IMR-90 (cell line): ENCODE measurements at regions not wholly inside any gene's neighbourhood (a gene's known extent, or its start where the extent isn't known, plus 50 kb on each side); places are given as distances from the start of the nearest gene placed in this dataset.

Experiments
- ATAC-seq: fragments of 200-7000 bp; cut with Tn5 transposase; 2 replicates; pipeline ENCODE4 v1.9.1; 2020; ENCODE audit warnings: low read depth, mild to moderate bottlenecking, moderate library complexity
- BruUV-seq: library from RNA; stranded (reverse); fragments of 400-500 nt; replicated peaks from 2 replicates; lab custom pipeline; 2021; lab: Mats Ljungman, UMichigan
- CTCF ChIA-PET: fragments of 300-600 bp; formaldehyde crosslinking; extraction: SDS; loops from one replicate; lab custom pipeline; 2021; ENCODE audit warnings: antibody characterized with exemption; lab: Yijun Ruan, JAX
- POLR2A ChIA-PET: fragments of 300-600 bp; sonication (Branson Sonifier 250); formaldehyde crosslinking; loops from one replicate; lab custom pipeline; 2022; ENCODE audit warnings: antibody characterized with exemption; ENCODE audit not compliant: unreplicated experiment; lab: Charles Lee
- DNase-seq: peaks from one replicate; pipeline ENCODE4 v3.0.0; 2013
- H2AFZ ChIP-seq: replicated peaks from 2 replicates; pipeline ENCODE3; 2013; ENCODE audit warnings: low read length, mild to moderate bottlenecking; ENCODE audit not compliant: poor library complexity
- H2AK5ac ChIP-seq: 2 replicates; pipeline ENCODE4 v1.6.1; 2013; ENCODE audit warnings: low read depth, low read length, inconsistent platforms
- H2AK9ac ChIP-seq: replicated peaks from 2 replicates; pipeline ENCODE3; 2013; ENCODE audit warnings: mild to moderate bottlenecking, low read depth, low read length, moderate library complexity; ENCODE audit not compliant: poor library complexity
- H2BK120ac ChIP-seq: 2 replicates; pipeline ENCODE4 v1.6.1; 2013; ENCODE audit warnings: low read depth, low read length, inconsistent platforms
- H2BK15ac ChIP-seq: 3 replicates; pipeline ENCODE4 v1.6.1; 2013; ENCODE audit warnings: low read depth, low read length, inconsistent platforms
- H2BK20ac ChIP-seq: 2 replicates; pipeline ENCODE4 v1.6.1; 2013; ENCODE audit warnings: low read depth, mild to moderate bottlenecking, inconsistent platforms, low read length, moderate library complexity
- H2BK5ac ChIP-seq: 2 replicates; pipeline ENCODE4 v1.6.1; 2013; ENCODE audit warnings: mild to moderate bottlenecking, low read depth, low read length, inconsistent platforms; ENCODE audit not compliant: poor library complexity, severe bottlenecking
- H3K14ac ChIP-seq: replicated peaks from 2 replicates; pipeline ENCODE4 v1.6.1; 2013; ENCODE audit warnings: low read depth, low read length, inconsistent platforms
- H3K18ac ChIP-seq: 2 replicates; pipeline ENCODE4 v1.6.1; 2013; ENCODE audit warnings: low read depth, low read length, control low read depth
- H3K23ac ChIP-seq: 2 replicates; pipeline ENCODE4 v1.6.1; 2013; ENCODE audit warnings: low read depth, low read length, inconsistent platforms
- H3K27ac ChIP-seq: 2 replicates; pipeline ENCODE4 v1.5.1; 2013; ENCODE audit warnings: mild to moderate bottlenecking, control low read depth, low read length; ENCODE audit not compliant: insufficient read depth
- H3K27me3 ChIP-seq: 2 replicates; pipeline ENCODE4 v1.6.1; 2013; ENCODE audit warnings: low read length; ENCODE audit not compliant: control insufficient read depth, insufficient read depth
- H3K36me3 ChIP-seq: 2 replicates; pipeline ENCODE4 v1.6.1; 2013; ENCODE audit warnings: low read length, mixed read lengths; ENCODE audit not compliant: control insufficient read depth, insufficient read depth
- H3K4ac ChIP-seq: 2 replicates; pipeline ENCODE4 v1.6.1; 2013; ENCODE audit warnings: low read depth, low read length, inconsistent platforms
- H3K4me1 ChIP-seq: 2 replicates; pipeline ENCODE4 v1.6.1; 2013; ENCODE audit warnings: low read length, mixed read lengths; ENCODE audit not compliant: control insufficient read depth, insufficient read depth
- H3K4me2 ChIP-seq: 2 replicates; pipeline ENCODE4 v1.6.1; 2013; ENCODE audit warnings: low read depth, mild to moderate bottlenecking, control low read depth, low read length, moderate library complexity
- H3K4me3 ChIP-seq: 2 replicates; pipeline ENCODE4 v1.5.1; 2013; ENCODE audit warnings: low read depth, mild to moderate bottlenecking, control low read depth, low read length, moderate library complexity; ENCODE audit not compliant: insufficient read depth
- H3K56ac ChIP-seq: 2 replicates; pipeline ENCODE4 v1.6.1; 2013; ENCODE audit warnings: low read length, inconsistent platforms; ENCODE audit not compliant: insufficient read depth; ENCODE audit errors: extremely low read depth
- H3K79me1 ChIP-seq, 2 experiments: 2 replicates each; pipeline ENCODE4 v1.6.1; 2013; ENCODE audit warnings: low read length in 2 of 2, inconsistent platforms in 1 of 2, low read depth in 1 of 2
- H3K9ac ChIP-seq: 2 replicates; pipeline ENCODE4 v1.6.1; 2013; ENCODE audit warnings: low read depth, low read length, control low read depth
- H3K9me1 ChIP-seq: 2 replicates; pipeline ENCODE4 v1.6.1; 2013; ENCODE audit warnings: low read length, inconsistent platforms; ENCODE audit not compliant: insufficient read depth
- H3K9me3 ChIP-seq: 2 replicates; pipeline ENCODE4 v1.6.1; 2013; ENCODE audit warnings: low read length; ENCODE audit not compliant: control insufficient read depth, insufficient read depth
- H4K20me1 ChIP-seq: 2 replicates; pipeline ENCODE4 v1.6.1; 2013; ENCODE audit warnings: low read length, inconsistent platforms; ENCODE audit not compliant: insufficient read depth
- H4K5ac ChIP-seq: 2 replicates; pipeline ENCODE4 v1.6.1; 2013; ENCODE audit warnings: mild to moderate bottlenecking, low read depth, low read length, control low read depth
- H4K8ac ChIP-seq, 2 experiments: 2 replicates each; pipeline ENCODE4 v1.6.1; 2013; ENCODE audit warnings: low read depth in 2 of 2, low read length in 2 of 2, control low read depth in 1 of 2, inconsistent platforms in 1 of 2
- H4K91ac ChIP-seq: 2 replicates; pipeline ENCODE4 v1.6.1; 2013; ENCODE audit warnings: low read depth, low read length, inconsistent platforms; ENCODE audit not compliant: insufficient read depth
- BHLHE40 ChIP-seq: fragments of 150-350 bp; IDR thresholded peaks from 2 replicates; pipeline ENCODE4 v1.6.1; 2016; ENCODE audit warnings: mild to moderate bottlenecking, low read depth, low read length
- CEBPB ChIP-seq: IDR thresholded peaks from 2 replicates; pipeline ENCODE4 v1.6.1; 2012; ENCODE audit warnings: low read depth, low read length, improper control_type of control experiment
- CHD1 ChIP-seq: IDR thresholded peaks from 2 replicates; pipeline ENCODE4 v1.6.1; 2012; ENCODE audit warnings: low read depth, low read length, improper control_type of control experiment
- CTCF ChIP-seq: conservative IDR thresholded peaks from 2 replicates; pipeline ENCODE4 v1.5.1; 2012; ENCODE audit warnings: mild to moderate bottlenecking, low read depth, low read length, improper control_type of control experiment
- ELK1 ChIP-seq: fragments of 150-350 bp; IDR thresholded peaks from 2 replicates; pipeline ENCODE4 v1.6.1; 2016; ENCODE audit warnings: low read depth, mild to moderate bottlenecking, low read length, moderate library complexity, borderline replicate concordance
- FOS ChIP-seq: fragments of 150-350 bp; IDR thresholded peaks from 2 replicates; pipeline ENCODE4 v1.6.1; 2016; ENCODE audit warnings: low read depth, low read length
- MAFK ChIP-seq: IDR thresholded peaks from 2 replicates; pipeline ENCODE4 v1.6.1; 2012; ENCODE audit warnings: low read depth, low read length, improper control_type of control experiment
- MAZ ChIP-seq: IDR thresholded peaks from 2 replicates; pipeline ENCODE4 v1.6.1; 2012; ENCODE audit warnings: low read depth, mild to moderate bottlenecking, low read length, improper control_type of control experiment, moderate library complexity, borderline replicate concordance
- MXI1 ChIP-seq: IDR thresholded peaks from 2 replicates; pipeline ENCODE4 v1.6.1; 2012; ENCODE audit warnings: low read depth, mild to moderate bottlenecking, low read length, moderate library complexity, borderline replicate concordance
- NFE2L2 ChIP-seq: fragments of 150-350 bp; IDR thresholded peaks from 2 replicates; pipeline ENCODE4 v1.6.1; 2016; ENCODE audit warnings: low read depth, mild to moderate bottlenecking, low read length
- POLR2A ChIP-seq: IDR thresholded peaks from 2 replicates; pipeline ENCODE4 v1.6.1; 2012; ENCODE audit warnings: mild to moderate bottlenecking, low read depth, low read length
- RAD21 ChIP-seq: IDR thresholded peaks from 2 replicates; pipeline ENCODE4 v1.6.1; 2012; ENCODE audit warnings: low read length, improper control_type of control experiment
- RCOR1 ChIP-seq: IDR thresholded peaks from 2 replicates; pipeline ENCODE4 v1.6.1; 2012; ENCODE audit warnings: mild to moderate bottlenecking, low read length, improper control_type of control experiment; ENCODE audit not compliant: insufficient replicate concordance
- RFX5 ChIP-seq: IDR thresholded peaks from 2 replicates; pipeline ENCODE4 v1.8.0; 2012; ENCODE audit warnings: low read depth, mild to moderate bottlenecking, low read length, moderate library complexity
- SMC3 ChIP-seq: fragments of 150-350 bp; IDR thresholded peaks from 2 replicates; pipeline ENCODE4 v1.6.1; 2016; ENCODE audit warnings: low read depth, mild to moderate bottlenecking, antibody characterized with exemption, low read length, moderate library complexity
- USF2 ChIP-seq: fragments of 150-350 bp; IDR thresholded peaks from 2 replicates; pipeline ENCODE4 v1.6.1; 2017; ENCODE audit warnings: mild to moderate bottlenecking, antibody characterized with exemption, low read length, low read depth
- WGBS, 2 experiments: methylation state at CpG; one replicate each; pipeline versions ENCODE4 v1.1.5 to v1.1.7; 2013; ENCODE audit warnings: missing lambda C conversion rate in 2 of 2; ENCODE audit not compliant: insufficient read length in 1 of 2; ENCODE audit errors: extremely low coverage in 2 of 2; 5-methylcytosine and 5-hydroxymethylcytosine counted together
- dilution Hi-C: fragments of 300-500 bp; cut with HindIII; formaldehyde crosslinking; loops from one replicate; pipeline ENCODE4 v1.14.3; 2018; ENCODE audit warnings: low sequenced_read_pairs; ENCODE audit not compliant: unreplicated experiment
- in situ Hi-C: fragments of 300-500 bp; cut with MboI; formaldehyde crosslinking; loops from 3 replicates; pipeline ENCODE4 v1.14.3; 2019; ENCODE audit warnings: low sequenced_read_pairs, inconsistent platforms, mixed read lengths
- intact Hi-C: fragments of 100-400 bp; cut with micrococcal nuclease; formaldehyde crosslinking; loops from 2 replicates; pipeline ENCODE4 v1.10.0; 2022

- no peak overlapping the region for H2BK120ac ChIP-seq
Measured at GRCh38 chr16:59514651-59515050, 780.5 kb upstream of the GOT2 start.

More at GRCh38 chr16:59514651-59515050, 780.5 kb upstream of the GOT2 start:
- Histone ChIP-seq H4K20me1 (no peaks in the 10 kb centered on the region), H4K5ac (no peak overlapping the region), H3K27ac (no peak overlapping the region), H3K4me3 (no peak overlapping the region), H3K9me1 (no peaks in the 10 kb centered on the region), H3K79me1 (no peaks in the 10 kb centered on the region), H3K4me2 (no peak overlapping the region), H2AK9ac (no peak overlapping the region), H4K8ac (no peak overlapping the region), H3K18ac (no peak overlapping the region), H3K9me3 (no peaks in the 10 kb centered on the region), H2BK15ac (no peak overlapping the region), H2BK20ac (no peak overlapping the region), H3K56ac (no peak overlapping the region), H3K23ac (no peak overlapping the region), H3K4me1 (no peaks in the 10 kb centered on the region), H2BK5ac (no peak overlapping the region), H3K36me3 (no peaks in the 10 kb centered on the region), H2AK5ac (no peak overlapping the region), H2AFZ (no peak overlapping the region), H3K9ac (no peak overlapping the region), H3K27me3 (no peaks in the 10 kb centered on the region), H3K4ac (no peak overlapping the region), H3K14ac (no peak overlapping the region), H4K91ac (no peak overlapping the region)
- DNase-seq (no peak), ATAC-seq (no peak)
- ChIA-PET CTCF (no interaction called here), POLR2A (no interaction called here)
- BruUV-seq, result no TSS peak
- TF ChIP-seq SMC3 (no peak), POLR2A (no peak), ELK1 (no peak), RAD21 (no peak), CHD1 (no peak), MAFK (no peak), MAZ (no peak), USF2 (no peak), BHLHE40 (no peak), NFE2L2 (no peak), CEBPB (no peak), FOS (no peak), MXI1 (no peak), RFX5 (no peak), CTCF (no peak), RCOR1 (no peak)
- dilution Hi-C loops (no loop called here), in situ Hi-C loops (no loop called here), intact Hi-C loops (no loop called here)
- no CpG with 5 or more reads among the region's 4 CpGs for WGBS, 2 experiments
